Retinal pigment epithelial cell (primary cell): ENCODE measurements at regions not wholly inside any gene's neighbourhood (a gene's known extent, or its start where the extent isn't known, plus 50 kb on each side); places are given as distances from the start of the nearest gene placed in this dataset.
"Not testable (repeated sequence)": the region's sequence is repeated elsewhere in the genome, so short reads cannot be mapped to it uniquely, and the experiment has no call there.

Source experiments
- DNase-seq: peaks from one replicate; pipeline ENCODE4 v3.0.0-alpha.2; 2010; ENCODE audit warnings: low read depth
- H3K4me3 ChIP-seq: 2 replicates; pipeline ENCODE4 v1.5.1; 2011; ENCODE audit warnings: mild to moderate bottlenecking, low read length, control low read depth, moderate library complexity
- CTCF ChIP-seq: conservative IDR thresholded peaks from 2 replicates; pipeline ENCODE4 v1.5.1; 2011; ENCODE audit warnings: low read depth, low read length, control low read depth, inconsistent platforms

- no peak for TF ChIP-seq CTCF
- H3K4me3 ChIP-seq = no peak overlapping the region
- DNase-seq = no peak
Observed at GRCh38 chr4:131339137-131339536, 1810.0 kb upstream of the PCDH10 start.

- no peak for DNase-seq
- no peak overlapping the region for H3K4me3 ChIP-seq
- TF ChIP-seq CTCF = no peak
Observed at GRCh38 chr4:131344761-131345160, 1804.3 kb upstream of the PCDH10 start.

- no peak overlapping the region for H3K4me3 ChIP-seq
- DNase-seq = no peak
- no peak for TF ChIP-seq CTCF
Observed at GRCh38 chr4:131347816-131348215, 1801.3 kb upstream of the PCDH10 start.

GRCh38 chr4:131348263-131348662 is 1800.8 kb upstream of the PCDH10 start:
- no peak for TF ChIP-seq CTCF
- H3K4me3 ChIP-seq = no peak overlapping the region
- no peak for DNase-seq

- not testable (repeated sequence) for H3K4me3 ChIP-seq, DNase-seq
Observed at GRCh38 chr4:131352371-131352770, 1796.7 kb upstream of the PCDH10 start.

- no peak overlapping the region for H3K4me3 ChIP-seq
- no peak for TF ChIP-seq CTCF
- DNase-seq = no peak
Observed at GRCh38 chr4:131366714-131367113, 1782.4 kb upstream of the PCDH10 start.

- TF ChIP-seq CTCF = no peak
- no peak overlapping the region for H3K4me3 ChIP-seq
- DNase-seq = no peak
Observed at GRCh38 chr4:131367441-131367840, 1781.7 kb upstream of the PCDH10 start.

GRCh38 chr4:131370846-131371245 is 1778.2 kb upstream of the PCDH10 start:
- H3K4me3 ChIP-seq = no peak overlapping the region
- TF ChIP-seq CTCF = no peak
- DNase-seq = no peak
